Psoas muscle (tissue), 7 donors: ENCODE measurements at regions not wholly inside any gene's neighbourhood (a gene's known extent, or its start where the extent isn't known, plus 50 kb on each side); places are given as distances from the start of the nearest gene placed in this dataset.

Experiments used
- ATAC-seq, 4 donors: fragments of 200-7000 bp; cut with Tn5 transposase; one replicate each; pipeline ENCODE4 v1.9.1; 2020; ENCODE audit warnings: moderate library complexity in 3 of 4, mild to moderate bottlenecking in 2 of 4
- DNase-seq, 2 donors: peaks; one replicate each; pipeline ENCODE4 v3.0.0-alpha.2; 2020
- H3K27ac ChIP-seq: fragments of 200-600 bp; one replicate; pipeline ENCODE4 v1.8.0; 2022
- H3K27me3 ChIP-seq, 3 donors: fragments of 200-600 bp in 1 of 3; one replicate each; pipeline versions ENCODE4 v1.6.1 to v1.8.0; 2013 to 2022; ENCODE audit warnings: low read length in 2 of 3, mild to moderate bottlenecking in 2 of 3, moderate library complexity in 1 of 3; ENCODE audit not compliant: insufficient read depth in 3 of 3
- H3K36me3 ChIP-seq, 2 donors: fragments of 200-600 bp in 1 of 2; one replicate each; pipeline versions ENCODE4 v1.6.1 to v1.8.0; 2013 to 2022; ENCODE audit warnings: low read depth in 1 of 2, mild to moderate bottlenecking in 1 of 2, moderate library complexity in 1 of 2; ENCODE audit not compliant: insufficient read depth in 1 of 2
- H3K4me1 ChIP-seq: fragments of 200-600 bp; one replicate; pipeline ENCODE4 v1.8.0; 2022
- H3K4me3 ChIP-seq: fragments of 200-600 bp; one replicate; pipeline ENCODE4 v1.8.0; 2022; ENCODE audit warnings: mild to moderate bottlenecking
- H3K9me3 ChIP-seq: fragments of 200-600 bp; one replicate; pipeline ENCODE4 v1.8.0; 2022
- CTCF ChIP-seq: fragments of 200-600 bp; IDR thresholded peaks from one replicate; pipeline ENCODE4 v1.8.0; 2022; ENCODE audit warnings: antibody characterized with exemption
- WGBS, 3 donors: extraction: QIAGEN DNeasy Blood & Tissue Kit; methylation state at CpG; one replicate each; pipeline versions ENCODE4 v1.1.6 to v1.1.7; 2013; 5-methylcytosine and 5-hydroxymethylcytosine counted together
- intact Hi-C, 2 donors: fragments of 100-400 bp; cut with DNase I; formaldehyde crosslinking; loops; one replicate each; pipeline versions ENCODE4 v1.11.0 to v1.14.2; 2022
- donor health status: healthy with polysubstance abuse.
- donor health status: DM: no; HTN: no; CAD: no; lungs with moderate emphysema.
- donor health status: Bipolar disorder and iron deficiency.
- donor health status: healthy.
- donor health status: DM: yes; HTN: yes; CAD: no.
- donor health status: DM: no; HTN: no; CAD: no.
- donor health status: DM: yes; HTN: yes; CAD: no.

- Histone ChIP-seq H3K36me3 (no peaks in the 10 kb centered on the region), H3K4me1 (no peaks in the 10 kb centered on the region), H3K4me3 (no peak overlapping the region), H3K9me3 (no peaks in the 10 kb centered on the region), H3K27ac (no peak overlapping the region), H3K27me3 (no peaks in the 10 kb centered on the region)
- 35 to 48% (median 47%) methylated on average over 2 of the region's 2 CpGs for WGBS, 3 donors
- ATAC-seq = no peak
- DNase-seq = no peak
- intact Hi-C loops = no loop called here
- TF ChIP-seq CTCF = no peak
Observed at GRCh38 chr1:102588536-102588935, 519.8 kb downstream of the COL11A1 start.

GRCh38 chr1:102586022-102586421, 522.3 kb downstream of the COL11A1 start:
- intact Hi-C loops = no loop called here
- H3K4me1 ChIP-seq = no peaks in the 10 kb centered on the region
- no peak for ATAC-seq
- no peak for DNase-seq
- no peak overlapping the region for H3K4me3 ChIP-seq
- TF ChIP-seq CTCF = no peak
- H3K36me3 ChIP-seq = no peaks in the 10 kb centered on the region
- H3K27me3 ChIP-seq = no peaks in the 10 kb centered on the region
- no peak overlapping the region for H3K27ac ChIP-seq
- no peaks in the 10 kb centered on the region for H3K9me3 ChIP-seq

- Histone ChIP-seq H3K4me1 (no peaks in the 10 kb centered on the region), H3K27me3 (no peaks in the 10 kb centered on the region), H3K9me3 (no peaks in the 10 kb centered on the region), H3K4me3 (no peak overlapping the region), H3K27ac (no peak overlapping the region), H3K36me3 (no peaks in the 10 kb centered on the region)
- WGBS, 3 donors = 85 to 92% (median 92%) methylated on average over 4 of the region's 4 CpGs
- TF ChIP-seq CTCF = no peak
- no peak for DNase-seq
- intact Hi-C loops = no loop called here
- no peak for ATAC-seq
Observed at GRCh38 chr1:102580806-102581205, 527.5 kb downstream of the COL11A1 start.

GRCh38 chr1:102578804-102579203, 529.5 kb downstream of the COL11A1 start:
- no peaks in the 10 kb centered on the region for H3K9me3 ChIP-seq
- no peaks in the 10 kb centered on the region for H3K4me1 ChIP-seq
- WGBS, 3 donors = 36 to 47% (median 41%) methylated on average over 2 of the region's 2 CpGs
- no peaks in the 10 kb centered on the region for H3K36me3 ChIP-seq
- TF ChIP-seq CTCF = no peak
- intact Hi-C loops = no loop called here
- H3K27me3 ChIP-seq = no peaks in the 10 kb centered on the region
- H3K27ac ChIP-seq = no peak overlapping the region
- H3K4me3 ChIP-seq = no peak overlapping the region
- no peak for ATAC-seq
- no peak for DNase-seq

- Histone ChIP-seq H3K27ac (no peak overlapping the region), H3K4me1 (no peaks in the 10 kb centered on the region), H3K27me3 (no peaks in the 10 kb centered on the region), H3K36me3 (no peaks in the 10 kb centered on the region), H3K9me3 (no peaks in the 10 kb centered on the region), H3K4me3 (no peak overlapping the region)
- 60 to 71% (median 67%) methylated on average over 1 of the region's 1 CpG for WGBS, 3 donors
- no peak for TF ChIP-seq CTCF
- DNase-seq (no peak), ATAC-seq (no peak)
- intact Hi-C loops = no loop called here
Observed at GRCh38 chr1:102572637-102573036, 535.7 kb downstream of the COL11A1 start.
